Ammon's horn (tissue), 1 donor: ENCODE measurements at regions not wholly inside any gene's neighbourhood (a gene's known extent, or its start where the extent isn't known, plus 50 kb on each side); places are given as distances from the start of the nearest gene placed in this dataset.
A peak's percentile ranks its signal among the peaks of the same experiment; 100 is the strongest.

Source experiments
- DNase-seq: peaks from one replicate; pipeline ENCODE4 v3.0.0-alpha.2; 2016; ENCODE audit warnings: low spot score

GRCh38 chr1:91148641-91149069 lies 126.8 kb upstream of the ZNF644 start:
- peak; percentile 55 for DNase-seq

DNA sequence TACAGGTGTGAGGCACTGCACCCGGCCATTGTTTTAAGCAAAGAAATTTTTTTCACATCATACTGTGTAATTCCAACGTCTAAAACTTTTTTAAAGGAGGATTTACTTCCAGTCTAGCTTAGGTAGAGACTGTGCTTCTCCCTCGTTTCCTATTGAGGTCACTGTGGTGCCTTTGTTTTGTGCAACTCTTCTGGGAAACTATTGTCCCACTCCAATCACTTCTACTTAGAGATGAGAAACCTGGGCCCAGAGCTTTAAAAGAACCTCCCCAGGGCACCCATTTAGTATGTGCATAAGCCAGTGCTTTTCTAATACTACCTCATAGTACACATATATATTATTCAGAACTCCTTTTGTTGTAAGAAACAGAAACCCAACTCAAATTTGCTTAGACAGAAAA lies 120.0 kb upstream of the ZNF644 start:
- no peak for DNase-seq

DNA sequence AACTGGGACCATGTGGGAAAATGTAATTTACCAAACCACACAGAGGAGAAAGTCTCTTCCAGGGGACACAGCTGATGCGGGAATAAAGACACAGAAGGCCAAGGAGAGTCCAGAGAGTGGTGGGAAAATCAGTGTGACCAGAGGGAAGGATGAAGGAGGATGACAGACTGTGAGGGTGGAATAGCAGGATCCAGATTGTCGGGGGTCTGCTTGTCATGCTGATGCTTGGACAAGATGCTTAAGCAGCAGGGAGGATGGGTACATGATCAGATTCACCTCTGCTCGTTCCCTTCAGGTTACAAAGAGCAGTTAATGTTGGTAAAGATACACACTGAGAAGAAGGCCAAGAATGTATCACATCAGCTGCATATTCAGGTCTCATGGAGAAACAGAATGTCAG lies 117.1 kb upstream of the ZNF644 start:
- DNase-seq: no peak

- DNase-seq: no peak
Observed at GRCh38 chr1:91137173-91137852, 115.5 kb upstream of the ZNF644 start.

GRCh38 chr1:91135799-91136198 lies 114.0 kb upstream of the ZNF644 start:
- no peak for DNase-seq

- DNase-seq: no peak
Observed at GRCh38 chr1:91133248-91133647, 111.4 kb upstream of the ZNF644 start.

DNA sequence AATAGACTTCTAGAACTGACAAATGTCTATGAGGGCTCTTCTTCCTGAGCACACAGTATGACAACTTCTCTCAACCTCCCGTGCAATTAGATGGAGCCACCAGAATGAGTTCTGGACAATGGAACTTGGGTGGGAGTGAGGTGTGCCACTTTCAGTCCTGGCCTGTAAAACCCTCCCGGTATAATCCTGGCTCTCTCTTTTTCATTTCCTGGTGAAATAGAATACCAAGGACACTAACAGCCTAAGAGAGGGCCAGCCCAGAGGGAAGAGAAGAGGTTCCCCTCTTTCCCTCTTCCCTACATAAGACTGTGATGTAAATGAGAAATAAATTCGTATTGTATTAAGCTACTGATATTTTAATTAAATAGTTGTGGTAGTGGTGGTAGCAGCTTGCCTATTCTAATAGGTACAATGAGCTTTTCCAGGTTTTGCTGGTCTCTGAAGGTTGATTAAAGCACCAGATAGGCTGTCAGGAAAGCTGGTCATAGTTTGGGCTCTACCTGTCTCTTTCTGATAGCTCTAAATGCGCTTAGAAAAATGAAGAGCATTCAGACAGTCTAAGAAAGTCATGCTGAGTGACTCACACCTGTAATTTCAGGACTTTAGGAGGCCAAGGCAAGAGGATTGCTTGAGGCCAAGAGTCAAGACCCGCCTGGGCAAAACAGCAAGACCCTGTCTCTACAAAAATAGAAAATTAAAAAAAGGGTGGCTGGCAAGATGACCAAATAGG lies 108.6 kb upstream of the ZNF644 start:
- no peak for DNase-seq

DNA sequence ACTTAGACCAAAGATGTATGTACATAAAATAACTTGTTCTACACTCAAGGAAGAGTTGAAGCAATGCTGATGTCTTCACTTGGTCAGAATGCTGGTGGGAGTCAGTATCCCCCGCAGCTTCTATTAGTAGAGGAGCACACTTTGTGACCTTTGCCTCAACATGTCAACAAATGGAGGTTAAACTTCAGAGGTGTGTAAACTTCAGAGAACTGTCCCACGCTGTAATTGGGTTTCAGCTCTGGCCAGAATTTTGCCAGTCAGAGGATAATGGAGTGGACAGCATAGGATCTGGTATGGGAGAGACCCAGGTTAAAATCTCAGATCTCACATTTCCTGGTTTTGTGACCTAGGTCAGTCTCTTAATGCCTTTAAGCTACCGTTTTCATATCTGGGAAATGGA lies 107.6 kb upstream of the ZNF644 start:
- no peak for DNase-seq

DNA sequence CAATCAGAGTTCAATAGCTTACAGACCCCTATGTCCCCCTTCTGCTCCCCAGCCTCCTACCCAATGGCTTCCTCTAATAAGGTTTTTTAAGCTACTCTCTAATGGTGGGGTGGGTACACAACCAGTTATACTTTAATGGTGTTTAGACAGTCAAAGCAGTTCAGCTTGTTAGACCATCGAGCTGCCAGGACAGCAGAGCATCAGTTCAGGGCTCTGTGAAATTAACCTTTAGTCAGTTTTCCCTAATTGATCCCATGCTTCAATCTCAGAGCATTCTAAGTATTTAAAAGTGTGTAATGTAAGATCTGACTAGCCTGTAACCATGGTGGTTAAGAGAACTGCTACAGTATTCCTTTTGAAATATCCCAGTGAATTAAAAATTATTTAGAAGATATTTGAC lies 107.2 kb upstream of the ZNF644 start:
- no peak for DNase-seq

- DNase-seq: peak; percentile 12
Observed at GRCh38 chr1:91124989-91125417, 103.2 kb upstream of the ZNF644 start.

DNA sequence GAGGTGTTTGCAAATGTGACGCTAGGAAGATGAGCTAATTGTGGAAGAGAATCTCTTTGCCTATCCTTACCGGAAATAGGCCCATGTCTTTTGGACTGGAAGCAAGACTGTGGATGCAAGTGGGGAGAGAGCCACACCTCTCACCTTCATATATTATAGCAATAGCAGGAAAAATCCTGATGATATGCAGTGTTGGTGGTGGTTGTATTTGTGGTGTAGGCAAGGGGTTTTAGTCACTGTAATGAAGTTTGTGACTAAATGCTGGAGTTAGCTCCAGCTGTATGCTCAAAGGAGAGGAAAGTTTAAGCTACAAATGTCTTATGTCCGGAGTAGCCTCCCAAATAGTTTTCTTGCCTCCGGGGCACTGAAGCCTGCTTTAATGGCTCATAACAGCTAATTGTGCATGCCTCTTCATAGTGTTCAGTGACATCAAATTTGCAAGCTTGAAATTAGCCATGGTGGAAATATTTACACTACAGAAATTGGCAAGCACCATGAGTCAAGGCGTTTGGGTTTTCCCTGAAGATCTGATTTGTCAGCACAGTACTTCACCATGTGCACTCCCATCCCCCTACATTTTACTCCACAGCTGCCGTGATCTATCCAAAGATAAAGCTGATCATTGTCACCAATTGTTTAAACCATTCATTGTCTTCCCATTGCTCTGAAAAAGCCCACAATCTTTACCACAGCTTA lies 102.6 kb upstream of the ZNF644 start:
- DNase-seq: no peak

- no peak for DNase-seq
Observed at GRCh38 chr1:91123773-91124172, 101.9 kb upstream of the ZNF644 start.

GRCh38 chr1:91123319-91123718 lies 101.5 kb upstream of the ZNF644 start:
- no peak for DNase-seq

- DNase-seq: no peak
Observed at GRCh38 chr1:91122106-91122717, 100.4 kb upstream of the ZNF644 start.

GRCh38 chr1:91121366-91121765 lies 99.5 kb upstream of the ZNF644 start:
- no peak for DNase-seq

- DNase-seq: no peak
Observed at GRCh38 chr1:91120936-91121335, 99.1 kb upstream of the ZNF644 start.

GRCh38 chr1:91120421-91120820 lies 98.6 kb upstream of the ZNF644 start:
- DNase-seq: no peak

DNA sequence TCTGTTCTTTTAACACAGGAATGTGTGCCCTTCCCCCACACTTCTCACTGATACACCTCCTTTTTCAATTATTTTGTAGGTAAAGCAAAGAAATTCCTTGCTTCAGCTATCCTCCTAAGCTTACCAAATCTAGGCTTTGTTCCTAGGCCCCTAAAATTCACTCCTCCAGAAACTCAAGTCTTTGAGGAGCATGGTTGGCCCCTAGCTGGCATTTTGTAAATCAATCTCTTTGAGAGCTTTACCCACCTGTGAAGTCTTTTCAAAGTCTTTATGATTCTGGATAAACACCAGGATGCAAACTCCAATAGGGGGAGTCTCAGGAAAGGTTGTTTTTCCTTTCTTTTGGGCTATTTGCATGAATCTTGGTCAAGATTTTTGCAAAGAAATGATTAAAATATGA lies 82.9 kb upstream of the ZNF644 start:
- no peak for DNase-seq

DNA sequence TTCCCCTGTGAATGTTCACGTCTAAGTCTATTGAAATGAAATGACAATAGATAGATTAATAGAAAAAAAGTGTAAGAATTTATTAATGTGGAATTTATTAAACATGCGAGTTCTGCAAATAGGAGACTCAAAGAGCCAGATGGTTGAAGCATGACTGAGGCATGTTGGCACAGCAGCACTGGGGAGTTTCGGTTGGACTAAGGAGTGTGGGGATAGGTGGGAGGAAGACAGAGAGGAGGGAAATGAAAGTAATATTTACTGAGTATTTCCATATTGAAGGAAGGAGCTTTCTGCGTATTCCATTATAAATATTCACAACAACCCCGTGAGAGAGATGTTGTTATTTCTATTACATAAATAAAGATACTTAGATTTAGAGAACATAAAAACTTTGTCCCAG lies 79.5 kb upstream of the ZNF644 start:
- no peak for DNase-seq

DNA sequence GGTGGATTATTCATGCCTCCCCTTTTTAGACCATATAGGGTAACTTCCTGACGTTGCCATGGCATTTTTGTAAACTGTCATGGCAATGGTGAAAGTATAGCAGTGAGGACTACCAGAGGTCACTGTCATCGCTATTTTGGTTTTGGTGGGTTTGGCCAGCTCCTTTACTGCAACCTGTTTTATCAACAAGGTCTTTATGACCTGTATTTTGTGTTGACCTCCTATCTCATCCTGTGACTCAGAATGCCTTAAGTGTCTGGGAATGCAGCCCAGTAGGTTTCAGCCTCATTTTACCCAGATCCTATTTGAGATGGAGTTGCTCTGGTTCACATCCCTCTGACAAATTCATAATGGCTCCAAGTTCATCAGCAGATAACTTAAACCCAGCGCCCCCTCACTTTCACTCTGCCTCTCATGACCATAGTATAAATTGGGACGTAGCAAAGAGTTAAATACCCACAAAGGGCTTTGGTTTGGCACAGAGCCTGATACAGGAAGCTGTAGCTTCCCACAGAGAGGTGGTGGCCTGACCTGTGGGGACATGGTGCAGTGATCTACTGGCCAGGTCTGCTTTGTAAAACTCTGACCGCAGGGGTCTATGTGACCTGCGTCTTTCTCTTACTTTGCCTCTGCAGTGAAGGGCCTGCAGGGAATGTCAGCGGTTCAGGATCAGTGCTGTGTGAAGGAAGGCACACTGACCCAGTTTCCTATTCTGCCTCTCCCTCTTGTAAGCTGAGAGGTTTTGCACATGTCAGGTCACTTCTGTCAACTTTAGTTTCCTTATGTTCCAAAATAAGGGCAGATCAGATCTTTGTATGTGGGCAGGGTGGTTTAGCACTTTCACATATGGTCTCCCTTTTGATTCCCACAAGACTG lies 78.1 kb upstream of the ZNF644 start:
- DNase-seq: no peak

DNA sequence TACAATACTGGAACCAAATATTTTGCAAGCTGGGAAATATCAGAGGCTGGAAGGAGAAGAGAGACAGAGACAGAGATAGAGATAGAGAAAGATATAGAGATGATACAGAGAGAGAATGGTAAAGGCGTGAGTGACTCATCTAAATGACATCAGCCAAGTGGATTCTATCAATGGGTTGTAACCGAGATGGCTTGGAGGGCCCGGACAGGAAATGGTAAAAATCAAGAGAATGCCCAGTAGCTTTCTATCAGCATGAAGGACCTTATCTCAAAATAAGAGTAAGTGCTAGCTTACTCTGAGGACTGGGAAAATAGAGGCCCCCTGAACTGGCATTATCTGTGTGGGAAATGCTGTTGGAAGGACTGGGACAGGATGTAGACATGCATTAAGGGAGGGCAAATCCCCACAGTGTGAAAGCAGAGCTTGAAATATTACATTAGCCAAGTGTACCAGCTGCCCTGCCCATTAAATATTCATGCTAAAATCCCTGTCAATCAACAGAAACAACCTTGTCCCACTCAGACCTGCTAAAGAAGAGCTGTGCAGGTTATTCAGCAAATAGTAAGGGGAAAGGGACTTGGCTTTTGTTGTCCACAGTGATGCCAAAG lies 76.6 kb upstream of the ZNF644 start:
- DNase-seq: no peak
